ENCODE measurements at regions not wholly inside any gene's neighbourhood (a gene's known extent, or its start where the extent isn't known, plus 50 kb on each side); places are given as distances from the start of the nearest gene placed in this dataset.

- no peak for TF ChIP-seq CTCF (optimal IDR thresholded peaks at IDR 0.05 in 1 of 3, IDR thresholded peaks at IDR 0.05 in 1 of 3, conservative IDR thresholded peaks at IDR 0.05 in 1 of 3; ENCODE audit: extremely low read depth in 1 of 3, insufficient read depth in 2 of 3, low read length in 3 of 3)
- TF ChIP-seq EZH2 (IDR thresholded peaks at IDR 0.05; ENCODE audit: low read length), result no peak
Observed at GRCh38 chr17:79392598-79392997, 218.3 kb downstream of the RBFOX3 start.

Data from keratinocyte (primary cell).